GM20000 (cell line): ENCODE measurements at regions not wholly inside any gene's neighbourhood (a gene's known extent, or its start where the extent isn't known, plus 50 kb on each side); places are given as distances from the start of the nearest gene placed in this dataset.
A peak's percentile ranks its signal among the peaks of the same experiment; 100 is the strongest.

Source experiments
- DNase-seq: peaks from one replicate; pipeline ENCODE4 v3.0.0; 2012; ENCODE audit warnings: low spot score
- TF ChIP-seq, protein P1 (sequence below): IDR thresholded peaks from 2 replicates; pipeline ENCODE4 v1.5.1; 2012; ENCODE audit warnings: mild to moderate bottlenecking, control low read depth; ENCODE audit errors: extremely low read depth, missing control alignments

- no peak for DNase-seq
- TF ChIP-seq, protein P1, sequence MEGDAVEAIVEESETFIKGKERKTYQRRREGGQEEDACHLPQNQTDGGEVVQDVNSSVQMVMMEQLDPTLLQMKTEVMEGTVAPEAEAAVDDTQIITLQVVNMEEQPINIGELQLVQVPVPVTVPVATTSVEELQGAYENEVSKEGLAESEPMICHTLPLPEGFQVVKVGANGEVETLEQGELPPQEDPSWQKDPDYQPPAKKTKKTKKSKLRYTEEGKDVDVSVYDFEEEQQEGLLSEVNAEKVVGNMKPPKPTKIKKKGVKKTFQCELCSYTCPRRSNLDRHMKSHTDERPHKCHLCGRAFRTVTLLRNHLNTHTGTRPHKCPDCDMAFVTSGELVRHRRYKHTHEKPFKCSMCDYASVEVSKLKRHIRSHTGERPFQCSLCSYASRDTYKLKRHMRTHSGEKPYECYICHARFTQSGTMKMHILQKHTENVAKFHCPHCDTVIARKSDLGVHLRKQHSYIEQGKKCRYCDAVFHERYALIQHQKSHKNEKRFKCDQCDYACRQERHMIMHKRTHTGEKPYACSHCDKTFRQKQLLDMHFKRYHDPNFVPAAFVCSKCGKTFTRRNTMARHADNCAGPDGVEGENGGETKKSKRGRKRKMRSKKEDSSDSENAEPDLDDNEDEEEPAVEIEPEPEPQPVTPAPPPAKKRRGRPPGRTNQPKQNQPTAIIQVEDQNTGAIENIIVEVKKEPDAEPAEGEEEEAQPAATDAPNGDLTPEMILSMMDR: no peak
These were observed 1209.7 kb upstream of the GJE1 start for GRCh38 chr6:140923048-140923447.

DNA sequence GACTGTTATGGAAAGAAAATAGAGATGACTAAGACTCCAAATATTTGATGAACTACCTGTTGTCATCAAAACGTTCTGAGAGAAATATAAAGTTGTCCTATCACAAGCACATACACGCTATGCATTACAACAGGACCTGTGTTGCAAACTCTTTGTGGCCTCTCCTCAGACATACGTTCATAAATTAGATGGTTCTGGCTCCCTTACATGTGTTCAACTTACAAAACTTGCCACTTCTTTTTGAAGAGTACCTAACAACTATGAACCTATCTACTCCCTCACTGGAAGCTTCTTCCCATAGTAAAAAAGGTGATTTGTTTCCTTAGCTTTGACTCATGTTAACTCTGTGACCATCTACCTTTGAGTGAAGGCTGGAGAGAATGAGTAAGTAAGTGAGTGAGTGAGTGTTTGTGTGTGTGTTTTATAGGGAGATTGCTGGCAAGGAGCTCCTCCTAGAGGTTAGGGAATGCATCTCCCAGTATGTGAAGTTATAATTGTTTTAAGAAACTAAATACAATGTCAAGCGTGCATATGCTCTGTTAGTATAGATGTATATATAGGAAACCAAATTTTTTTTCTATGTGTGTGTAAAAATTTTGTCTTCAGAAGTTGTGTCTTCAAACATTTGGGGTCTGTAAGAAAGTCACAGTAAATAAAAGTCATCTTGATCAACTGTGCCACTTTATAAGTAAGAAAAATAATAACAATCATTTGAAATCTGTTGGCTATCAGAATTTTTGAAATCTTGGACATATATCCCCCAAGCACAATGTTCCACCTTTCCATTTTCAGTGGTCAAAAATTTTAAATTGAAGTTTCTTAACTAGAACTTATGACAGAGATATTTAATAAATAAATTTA is 1211.1 kb upstream of the GJE1 start:
- TF ChIP-seq, protein P1: peak; percentile 39
- peak; percentile 19 for DNase-seq

DNA sequence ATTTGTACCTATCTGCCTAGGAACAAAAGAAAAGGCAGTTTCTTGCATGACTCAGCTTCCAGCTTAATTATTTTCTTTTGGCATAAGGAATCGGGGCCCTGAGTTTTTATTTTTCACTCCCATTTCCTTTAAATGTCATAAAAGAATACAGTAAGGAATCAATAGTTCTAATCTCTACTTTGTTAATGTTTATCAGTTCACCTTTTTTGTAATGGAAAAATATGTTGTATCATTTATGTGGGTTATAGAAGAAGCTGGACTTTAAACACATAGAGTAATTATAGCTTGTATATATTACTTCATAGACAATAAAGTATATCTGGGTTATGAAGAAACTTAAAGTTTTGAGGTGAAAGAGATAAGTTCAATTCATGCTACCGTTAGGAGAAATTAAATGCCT is 1214.8 kb upstream of the GJE1 start:
- DNase-seq: no peak
- TF ChIP-seq, protein P1: no peak

- TF ChIP-seq, protein P1: no peak
- DNase-seq: no peak
These were observed 1217.2 kb upstream of the GJE1 start for GRCh38 chr6:140915551-140915950.

GRCh38 chr6:140915103-140915502 is 1217.6 kb upstream of the GJE1 start:
- TF ChIP-seq, protein P1: no peak
- DNase-seq: no peak

GRCh38 chr6:140912686-140913085 is 1220.0 kb upstream of the GJE1 start:
- TF ChIP-seq, protein P1: no peak
- no peak for DNase-seq

GRCh38 chr6:140909625-140910024 is 1223.1 kb upstream of the GJE1 start:
- TF ChIP-seq, protein P1: no peak
- no peak for DNase-seq
